ENCODE measurements at regions not wholly inside any gene's neighbourhood (a gene's known extent, or its start where the extent isn't known, plus 50 kb on each side); places are given as distances from the start of the nearest gene placed in this dataset.

DNA sequence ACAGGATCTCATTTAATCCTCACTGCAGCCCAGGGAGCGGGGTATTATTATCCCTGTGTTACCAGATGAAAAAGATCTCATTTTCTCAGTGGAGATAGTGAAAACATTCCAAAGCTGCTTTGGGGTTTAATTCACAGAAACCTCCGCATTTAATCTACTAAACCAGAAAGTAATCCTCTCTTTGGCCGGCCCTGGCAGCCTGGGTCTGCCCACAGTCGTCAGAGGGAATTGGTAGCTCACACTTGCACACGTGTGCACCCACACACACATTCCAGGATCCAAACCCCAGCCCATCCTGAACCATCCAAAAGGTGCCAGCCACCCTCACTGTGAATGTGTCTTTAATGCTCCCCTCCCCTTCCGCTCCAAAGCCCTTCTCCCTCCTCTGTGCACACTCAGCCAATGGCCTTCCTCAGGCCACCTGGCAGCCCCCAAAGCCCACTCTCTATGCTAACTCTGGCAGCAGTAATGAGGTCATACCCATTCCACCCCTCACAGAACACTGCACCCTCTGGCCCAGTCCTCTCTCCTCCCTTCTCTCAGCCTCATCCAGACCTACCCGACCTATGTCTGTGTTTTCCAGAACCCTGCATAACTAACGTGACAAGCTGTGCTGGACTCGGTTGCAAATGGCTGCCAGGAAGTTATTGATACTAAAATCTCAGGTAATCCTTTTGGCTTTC is 466.2 kb downstream of the SOX6 start:
- TF ChIP-seq POLR2AphosphoS5 (IDR thresholded peaks at IDR 0.05; ENCODE audit: borderline replicate concordance, low read depth, low read length) (no peak), EZH2 (IDR thresholded peaks at IDR 0.05) (no peak)

Measured in SK-N-MC (cell line).